SK-N-SH (cell line): ENCODE measurements at regions not wholly inside any gene's neighbourhood (a gene's known extent, or its start where the extent isn't known, plus 50 kb on each side); places are given as distances from the start of the nearest gene placed in this dataset.

Experiments used
- CTCF ChIA-PET: fragments of 300-600, 350-600 bp; formaldehyde crosslinking; extraction: SDS; loops from one replicate; lab custom pipeline; 2021; lab: Yijun Ruan, JAX
- POLR2A ChIA-PET: fragments of 350-600 bp; sonication (Branson Sonifier 250); formaldehyde crosslinking; extraction: SDS; loops from one replicate; lab custom pipeline; 2020; ENCODE audit warnings: antibody characterized with exemption, inconsistent platforms; lab: Yijun Ruan, JAX
- DNase-seq: peaks from one replicate; pipeline ENCODE4 v3.0.0; 2012
- H2AFZ ChIP-seq: fragments of 200-600 bp; sonication (generic); 2 replicates; pipeline ENCODE4 v1.8.1; 2016; ENCODE audit warnings: antibody characterized with exemption, mild to moderate bottlenecking, low read depth
- H3F3A ChIP-seq: fragments of 200-600 bp; sonication (generic); replicated peaks from 2 replicates; pipeline ENCODE3; 2016; ENCODE audit warnings: antibody characterized with exemption, mild to moderate bottlenecking; ENCODE audit not compliant: insufficient read depth
- H3K27ac ChIP-seq, 2 experiments: fragments of 200-500 bp in 1 of 2; fragments of 200-600 bp in 1 of 2; sonication (Bioruptor generic) in 1 of 2; sonication (generic), shearing (Covaris generic) in 1 of 2; 2 replicates each; pipeline versions ENCODE4 v1.5.1 to v1.6.1; 2014 to 2016; ENCODE audit warnings: low read depth in 2 of 2, inconsistent platforms in 1 of 2, low read length in 1 of 2, mild to moderate bottlenecking in 1 of 2, mixed read lengths in 1 of 2
- H3K27me3 ChIP-seq: fragments of 200-600 bp; sonication (generic), shearing (Covaris generic); 2 replicates; pipeline ENCODE4 v1.6.1; 2016; ENCODE audit warnings: mixed run types; ENCODE audit not compliant: insufficient read depth
- H3K36me3 ChIP-seq, 2 experiments: fragments of 200-500 bp in 1 of 2; fragments of 200-600 bp in 1 of 2; sonication (Bioruptor generic) in 1 of 2; sonication (generic) in 1 of 2; replicated peaks in 1 of 2; 2 replicates each; pipeline versions ENCODE3 to v1.5.1; 2014 to 2016; ENCODE audit warnings: low read length in 1 of 2, mild to moderate bottlenecking in 1 of 2; ENCODE audit not compliant: insufficient read depth in 2 of 2, control insufficient read depth in 1 of 2
- H3K4me1 ChIP-seq, 2 experiments: fragments of 200-500 bp in 1 of 2; fragments of 200-600 bp in 1 of 2; sonication (Bioruptor generic) in 1 of 2; sonication (generic), shearing (Covaris generic) in 1 of 2; 2 replicates each; pipeline versions ENCODE4 v1.5.1 to v1.6.1; 2014 to 2016; ENCODE audit warnings: low read depth in 1 of 2, low read length in 1 of 2, mixed run types in 1 of 2; ENCODE audit not compliant: insufficient read depth in 2 of 2, control insufficient read depth in 1 of 2
- H3K4me2 ChIP-seq: fragments of 200-600 bp; sonication (generic), shearing (Covaris generic); 2 replicates; pipeline ENCODE4 v1.6.1; 2017; ENCODE audit warnings: mixed run types
- H3K4me3 ChIP-seq, 2 experiments: fragments of 200-500 bp in 1 of 2; fragments of 200-600 bp in 1 of 2; sonication (Bioruptor generic) in 1 of 2; sonication (generic), shearing (Covaris generic) in 1 of 2; 2 replicates each; pipeline versions ENCODE4 v1.5.1 to v1.8.1; 2014 to 2016; ENCODE audit warnings: low read depth in 2 of 2, inconsistent platforms in 1 of 2, low read length in 1 of 2, mild to moderate bottlenecking in 1 of 2, mixed read lengths in 1 of 2, moderate library complexity in 1 of 2
- H3K79me2 ChIP-seq: fragments of 200-600 bp; sonication (generic); 2 replicates; pipeline ENCODE4 v1.8.1; 2017; ENCODE audit warnings: mild to moderate bottlenecking; ENCODE audit not compliant: insufficient read depth
- H3K9ac ChIP-seq: fragments of 200-600 bp; sonication (generic); 2 replicates; pipeline ENCODE4 v1.6.1; 2017; ENCODE audit warnings: mixed run types
- H3K9me2 ChIP-seq: fragments of 200-600 bp; sonication (generic); 2 replicates; pipeline ENCODE4 v1.6.1; 2017; ENCODE audit warnings: mixed run types
- H3K9me3 ChIP-seq: fragments of 200-600 bp; sonication (generic); 2 replicates; pipeline ENCODE4 v1.6.1; 2017; ENCODE audit warnings: mixed run types, mild to moderate bottlenecking, moderate library complexity
- H4K20me1 ChIP-seq: fragments of 200-600 bp; sonication (generic); 2 replicates; pipeline ENCODE4 v1.6.1; 2017; ENCODE audit warnings: mild to moderate bottlenecking, mixed run types; ENCODE audit not compliant: insufficient read depth
- CHD2 ChIP-seq: fragments of 150-350 bp; IDR thresholded peaks from 2 replicates; pipeline ENCODE4 v1.6.1; 2018; ENCODE audit warnings: low read length; ENCODE audit not compliant: partially characterized antibody
- ELF1 ChIP-seq: IDR thresholded peaks from 2 replicates; pipeline ENCODE4 v1.4.0; 2012
- FOSL2 ChIP-seq: IDR thresholded peaks from 2 replicates; pipeline ENCODE4 v1.4.0; 2012; ENCODE audit warnings: low read depth, mild to moderate bottlenecking, moderate library complexity, borderline replicate concordance
- FOXJ3 ChIP-seq: sonication (generic); formaldehyde crosslinking; IDR thresholded peaks from 2 replicates; pipeline ENCODE4 v1.5.1; 2020; ENCODE audit warnings: mild to moderate bottlenecking, missing genetic modification reagents
- GATA2 ChIP-seq: sonication (generic); formaldehyde crosslinking; IDR thresholded peaks from 2 replicates; pipeline ENCODE4 v1.5.0; 2020; ENCODE audit warnings: mild to moderate bottlenecking, missing genetic modification reagents
- JUND ChIP-seq: IDR thresholded peaks from 2 replicates; pipeline ENCODE4 v1.4.0; 2012
- MEF2A ChIP-seq: IDR thresholded peaks from 2 replicates; pipeline ENCODE4 v1.4.0; 2012; ENCODE audit warnings: low read depth, borderline replicate concordance
- MXI1 ChIP-seq: IDR thresholded peaks from 2 replicates; pipeline ENCODE4 v1.6.1; 2012; ENCODE audit warnings: mild to moderate bottlenecking, low read depth, low read length, improper control_type of control experiment
- NFIC ChIP-seq: IDR thresholded peaks from 2 replicates; pipeline ENCODE4 v1.4.0; 2012; ENCODE audit warnings: borderline replicate concordance
- RCOR1 ChIP-seq: fragments of 150-350 bp; IDR thresholded peaks from 2 replicates; pipeline ENCODE4 v1.6.1; 2017; ENCODE audit warnings: antibody characterized with exemption, low read length
- RFX5 ChIP-seq: IDR thresholded peaks from 2 replicates; pipeline ENCODE4 v1.6.1; 2012; ENCODE audit warnings: mild to moderate bottlenecking, improper control_type of control experiment, low read length
- SIN3A ChIP-seq: IDR thresholded peaks from 2 replicates; pipeline ENCODE4 v1.6.1; 2012; ENCODE audit warnings: low read depth, mild to moderate bottlenecking, low read length, moderate library complexity, borderline replicate concordance
- TCF12 ChIP-seq: IDR thresholded peaks from 2 replicates; pipeline ENCODE4 v1.4.0; 2012
- TEAD4 ChIP-seq: IDR thresholded peaks from 2 replicates; pipeline ENCODE4 v1.4.0; 2012; ENCODE audit warnings: mild to moderate bottlenecking, borderline replicate concordance; ENCODE audit not compliant: insufficient read depth
- YY1 ChIP-seq: IDR thresholded peaks from 2 replicates; pipeline ENCODE4 v1.4.0; 2012; ENCODE audit warnings: low read depth, mild to moderate bottlenecking
- WGBS: methylation state at CpG from one replicate; pipeline ENCODE4 v1.1.6; 2017; ENCODE audit warnings: low lambda C conversion rate; 5-methylcytosine and 5-hydroxymethylcytosine counted together
- TF ChIP-seq, protein P1 (sequence below): IDR thresholded peaks from 2 replicates; pipeline ENCODE4 v1.4.0; 2012; ENCODE audit warnings: low read depth, borderline replicate concordance
- TF ChIP-seq, protein P2 (sequence below): fragments of 150-350 bp; IDR thresholded peaks from 2 replicates; pipeline ENCODE4 v1.6.1; 2016; ENCODE audit warnings: mild to moderate bottlenecking, low read depth, low read length
- TF ChIP-seq, protein P3 (sequence below): IDR thresholded peaks from 2 replicates; pipeline ENCODE4; 2012
- TF ChIP-seq, protein P4 (sequence below): IDR thresholded peaks from 2 replicates; pipeline ENCODE4 v1.4.0; 2012; ENCODE audit warnings: low read depth
- TF ChIP-seq, protein P5 (sequence below): fragments of 200-600 bp; sonication (generic); IDR thresholded peaks from 2 replicates; pipeline ENCODE4 v1.6.1; 2017; ENCODE audit warnings: antibody characterized with exemption, mild to moderate bottlenecking, moderate library complexity

DNA sequence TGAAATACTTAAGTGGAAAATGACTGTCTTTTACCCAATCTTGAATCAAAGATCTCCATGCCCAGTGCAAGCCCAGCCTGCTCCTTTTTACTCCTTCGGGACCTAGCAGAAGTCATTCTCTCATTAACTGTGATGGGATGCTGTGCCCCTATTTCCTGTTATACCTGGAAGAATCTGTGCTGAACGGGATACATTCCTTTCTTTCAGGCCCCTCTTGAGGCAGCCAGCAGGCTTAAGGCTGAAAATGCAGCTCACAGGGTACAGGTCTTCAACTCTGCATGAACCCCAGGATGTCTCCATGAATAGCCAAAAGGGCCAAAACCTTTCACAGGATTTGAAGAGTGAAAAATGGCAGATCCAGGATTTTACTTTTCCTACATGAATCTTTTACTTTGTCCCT lies 784.8 kb upstream of the KLHL29 start:
- H2AFZ ChIP-seq: no peak overlapping the region
- no peak overlapping the region for H3K4me2 ChIP-seq
- no peaks in the 10 kb centered on the region for H4K20me1 ChIP-seq
- no peaks in the 10 kb centered on the region for H3F3A ChIP-seq
- no peaks in the 10 kb centered on the region for H3K36me3 ChIP-seq
- ChIA-PET POLR2A (no interaction called here), CTCF (no interaction called here)
- H3K9ac ChIP-seq: no peak overlapping the region
- H3K27ac ChIP-seq: no peak overlapping the region
- H3K4me3 ChIP-seq: no peak overlapping the region
- no peaks in the 10 kb centered on the region for H3K27me3 ChIP-seq
- no peaks in the 10 kb centered on the region; the same call in 1 of the 2 replicates for H3K9me3 ChIP-seq
- no peaks in the 10 kb centered on the region for H3K9me2 ChIP-seq
- WGBS: 10% methylated on average over 2 of the region's 2 CpGs
- no peaks in the 10 kb centered on the region for H3K79me2 ChIP-seq
- no peak for DNase-seq
- peaks cover 0 to 17% of the 10 kb centered on the region in 2 experiments; a peak in 2 of 4 replicates for H3K4me1 ChIP-seq
- TF ChIP-seq MEF2A (no peak), ELF1 (no peak)
- TF ChIP-seq, protein P1, sequence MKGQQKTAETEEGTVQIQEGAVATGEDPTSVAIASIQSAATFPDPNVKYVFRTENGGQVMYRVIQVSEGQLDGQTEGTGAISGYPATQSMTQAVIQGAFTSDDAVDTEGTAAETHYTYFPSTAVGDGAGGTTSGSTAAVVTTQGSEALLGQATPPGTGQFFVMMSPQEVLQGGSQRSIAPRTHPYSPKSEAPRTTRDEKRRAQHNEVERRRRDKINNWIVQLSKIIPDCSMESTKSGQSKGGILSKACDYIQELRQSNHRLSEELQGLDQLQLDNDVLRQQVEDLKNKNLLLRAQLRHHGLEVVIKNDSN: no peak

DNA sequence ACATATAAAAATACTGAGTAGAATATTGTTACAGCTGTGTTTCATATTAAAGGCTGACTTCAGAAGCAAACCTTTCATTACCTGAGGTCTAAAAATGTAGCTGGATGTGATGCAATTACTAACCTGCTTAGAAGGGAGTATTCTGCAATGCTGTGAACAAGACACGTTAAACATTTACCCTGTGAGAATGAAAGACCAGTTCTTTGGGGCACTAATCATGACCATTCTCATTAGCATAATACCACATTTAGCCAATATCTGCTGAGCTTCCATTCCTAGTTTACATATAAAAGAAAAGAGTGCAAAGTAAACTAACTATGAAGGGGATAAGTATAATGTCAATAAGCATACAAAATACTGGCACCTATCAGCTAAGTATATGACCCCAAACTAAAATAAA lies 784.0 kb upstream of the KLHL29 start:
- H2AFZ ChIP-seq: no peak overlapping the region
- H4K20me1 ChIP-seq: no peaks in the 10 kb centered on the region
- POLR2A ChIA-PET: interaction anchor here (0.6 kb wide), 1 partner anchor 24 kb away, joined by 3 read pairs; no protein-coding TSS in a partner anchor
- H3K4me2 ChIP-seq: no peak overlapping the region
- CTCF ChIA-PET: no interaction called here
- peaks cover 0 to 17% of the 10 kb centered on the region in 2 experiments; a peak in 2 of 4 replicates for H3K4me1 ChIP-seq
- no peaks in the 10 kb centered on the region for H3K27me3 ChIP-seq
- H3K79me2 ChIP-seq: no peaks in the 10 kb centered on the region
- H3K36me3 ChIP-seq: no peaks in the 10 kb centered on the region
- H3K9ac ChIP-seq: no peak overlapping the region
- no peak for DNase-seq
- no peak overlapping the region for H3K27ac ChIP-seq
- H3K9me2 ChIP-seq: no peaks in the 10 kb centered on the region
- no peak overlapping the region for H3K4me3 ChIP-seq
- WGBS: 23% methylated on average over 1 of the region's 1 CpG
- TF ChIP-seq, protein P2, sequence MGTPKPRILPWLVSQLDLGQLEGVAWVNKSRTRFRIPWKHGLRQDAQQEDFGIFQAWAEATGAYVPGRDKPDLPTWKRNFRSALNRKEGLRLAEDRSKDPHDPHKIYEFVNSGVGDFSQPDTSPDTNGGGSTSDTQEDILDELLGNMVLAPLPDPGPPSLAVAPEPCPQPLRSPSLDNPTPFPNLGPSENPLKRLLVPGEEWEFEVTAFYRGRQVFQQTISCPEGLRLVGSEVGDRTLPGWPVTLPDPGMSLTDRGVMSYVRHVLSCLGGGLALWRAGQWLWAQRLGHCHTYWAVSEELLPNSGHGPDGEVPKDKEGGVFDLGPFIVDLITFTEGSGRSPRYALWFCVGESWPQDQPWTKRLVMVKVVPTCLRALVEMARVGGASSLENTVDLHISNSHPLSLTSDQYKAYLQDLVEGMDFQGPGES: no peak
- TF ChIP-seq CHD2 (no peak), TEAD4 (no peak), FOXJ3 (CRISPR knock-in tag) (no peak), GATA2 (CRISPR knock-in tag) (no peak), SIN3A (no peak), TCF12 (no peak), RFX5 (no peak), NFIC (no peak), FOSL2 (no peak), MEF2A (no peak), MXI1 (no peak), JUND (no peak), RCOR1 (no peak), YY1 (no peak)
- TF ChIP-seq, protein P3, sequence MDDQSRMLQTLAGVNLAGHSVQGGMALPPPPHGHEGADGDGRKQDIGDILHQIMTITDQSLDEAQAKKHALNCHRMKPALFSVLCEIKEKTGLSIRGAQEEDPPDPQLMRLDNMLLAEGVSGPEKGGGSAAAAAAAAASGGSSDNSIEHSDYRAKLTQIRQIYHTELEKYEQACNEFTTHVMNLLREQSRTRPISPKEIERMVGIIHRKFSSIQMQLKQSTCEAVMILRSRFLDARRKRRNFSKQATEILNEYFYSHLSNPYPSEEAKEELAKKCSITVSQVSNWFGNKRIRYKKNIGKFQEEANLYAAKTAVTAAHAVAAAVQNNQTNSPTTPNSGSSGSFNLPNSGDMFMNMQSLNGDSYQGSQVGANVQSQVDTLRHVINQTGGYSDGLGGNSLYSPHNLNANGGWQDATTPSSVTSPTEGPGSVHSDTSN: no peak
- TF ChIP-seq, protein P4, sequence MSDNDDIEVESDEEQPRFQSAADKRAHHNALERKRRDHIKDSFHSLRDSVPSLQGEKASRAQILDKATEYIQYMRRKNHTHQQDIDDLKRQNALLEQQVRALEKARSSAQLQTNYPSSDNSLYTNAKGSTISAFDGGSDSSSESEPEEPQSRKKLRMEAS: no peak
- TF ChIP-seq, protein P5, sequence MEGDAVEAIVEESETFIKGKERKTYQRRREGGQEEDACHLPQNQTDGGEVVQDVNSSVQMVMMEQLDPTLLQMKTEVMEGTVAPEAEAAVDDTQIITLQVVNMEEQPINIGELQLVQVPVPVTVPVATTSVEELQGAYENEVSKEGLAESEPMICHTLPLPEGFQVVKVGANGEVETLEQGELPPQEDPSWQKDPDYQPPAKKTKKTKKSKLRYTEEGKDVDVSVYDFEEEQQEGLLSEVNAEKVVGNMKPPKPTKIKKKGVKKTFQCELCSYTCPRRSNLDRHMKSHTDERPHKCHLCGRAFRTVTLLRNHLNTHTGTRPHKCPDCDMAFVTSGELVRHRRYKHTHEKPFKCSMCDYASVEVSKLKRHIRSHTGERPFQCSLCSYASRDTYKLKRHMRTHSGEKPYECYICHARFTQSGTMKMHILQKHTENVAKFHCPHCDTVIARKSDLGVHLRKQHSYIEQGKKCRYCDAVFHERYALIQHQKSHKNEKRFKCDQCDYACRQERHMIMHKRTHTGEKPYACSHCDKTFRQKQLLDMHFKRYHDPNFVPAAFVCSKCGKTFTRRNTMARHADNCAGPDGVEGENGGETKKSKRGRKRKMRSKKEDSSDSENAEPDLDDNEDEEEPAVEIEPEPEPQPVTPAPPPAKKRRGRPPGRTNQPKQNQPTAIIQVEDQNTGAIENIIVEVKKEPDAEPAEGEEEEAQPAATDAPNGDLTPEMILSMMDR: no peak
- H3K9me3 ChIP-seq: no peaks in the 10 kb centered on the region; the same call in 1 of the 2 replicates
- no peaks in the 10 kb centered on the region for H3F3A ChIP-seq
